Heart left ventricle (tissue), 13 donors: ENCODE measurements at regions not wholly inside any gene's neighbourhood (a gene's known extent, or its start where the extent isn't known, plus 50 kb on each side); places are given as distances from the start of the nearest gene placed in this dataset.

Experiments used
- POLR2A ChIP-seq, 2 donors: fragments of 450-650 bp; IDR thresholded peaks; one replicate each; pipeline ENCODE4 v1.6.1; 2017; ENCODE audit warnings: antibody characterized with exemption in 2 of 2, mild to moderate bottlenecking in 2 of 2, moderate library complexity in 2 of 2
- TF ChIP-seq, protein P1 (sequence below), 12 donors: fragments of 200-600 bp; sonication (generic) in 4 of 12; IDR thresholded peaks; one replicate each; pipeline versions ENCODE4 v1.5.0 to v1.8.0; 2018 to 2022; ENCODE audit warnings: antibody characterized with exemption in 12 of 12, mild to moderate bottlenecking in 5 of 12
- donor health status: ischemic (EF 13 %, LVEDD 7.1; RV severe dilation, severe dysfunction).
- donor health status: DM: no; HTN: yes; CAD: no.
- donor health status: DM: no; HTN: no; CAD: no.
- donor health status: ischemic (EF 25% LVEDD 6.9; RV normal size, moderate dysfunction).
- donor health status: ischemic (EF 25% LVEDD 5.7; RV mildly dilated, moderate dysfunction).
- donor health status: ischemic (EF 35%, LVEDD 5.7; RV mildly dilated, moderate dysfunction).
- donor health status: nonischemic (EF 11% LVEDD 7.7; RV severe dilation, severe dysfunction).
- donor health status: DM: yes; HTN: yes; CAD: no.
- donor health status: PGD.
- donor health status: ischemic (EF 29% LVEDD 5.4; RV normal size, mild dysfunction).
- donor health status: nonischemic (EF 23%, LVEDD 6.1; RV moderate dilation, normal function).

- TF ChIP-seq, protein P1, sequence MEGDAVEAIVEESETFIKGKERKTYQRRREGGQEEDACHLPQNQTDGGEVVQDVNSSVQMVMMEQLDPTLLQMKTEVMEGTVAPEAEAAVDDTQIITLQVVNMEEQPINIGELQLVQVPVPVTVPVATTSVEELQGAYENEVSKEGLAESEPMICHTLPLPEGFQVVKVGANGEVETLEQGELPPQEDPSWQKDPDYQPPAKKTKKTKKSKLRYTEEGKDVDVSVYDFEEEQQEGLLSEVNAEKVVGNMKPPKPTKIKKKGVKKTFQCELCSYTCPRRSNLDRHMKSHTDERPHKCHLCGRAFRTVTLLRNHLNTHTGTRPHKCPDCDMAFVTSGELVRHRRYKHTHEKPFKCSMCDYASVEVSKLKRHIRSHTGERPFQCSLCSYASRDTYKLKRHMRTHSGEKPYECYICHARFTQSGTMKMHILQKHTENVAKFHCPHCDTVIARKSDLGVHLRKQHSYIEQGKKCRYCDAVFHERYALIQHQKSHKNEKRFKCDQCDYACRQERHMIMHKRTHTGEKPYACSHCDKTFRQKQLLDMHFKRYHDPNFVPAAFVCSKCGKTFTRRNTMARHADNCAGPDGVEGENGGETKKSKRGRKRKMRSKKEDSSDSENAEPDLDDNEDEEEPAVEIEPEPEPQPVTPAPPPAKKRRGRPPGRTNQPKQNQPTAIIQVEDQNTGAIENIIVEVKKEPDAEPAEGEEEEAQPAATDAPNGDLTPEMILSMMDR (IDR thresholded peaks at IDR 0.05) = no peak
- no peak for TF ChIP-seq POLR2A (IDR thresholded peaks at IDR 0.05)
Observed at GRCh38 chr3:30169487-30169886, 436.9 kb upstream of the TGFBR2 start.
